Lung (tissue), 11 donors: ENCODE measurements at regions not wholly inside any gene's neighbourhood (a gene's known extent, or its start where the extent isn't known, plus 50 kb on each side); places are given as distances from the start of the nearest gene placed in this dataset.

Experiments
- ATAC-seq: fragments of 200-7000 bp; cut with Tn5 transposase; one replicate; pipeline ENCODE4 v1.9.1; 2020; ENCODE audit warnings: moderate number of reproducible peaks; ENCODE audit not compliant: insufficient read depth, low FRiP score
- DNase-seq, 3 donors: peaks; one replicate each; pipeline ENCODE4 v3.0.0-alpha.2; 2013 to 2017
- H3K27ac ChIP-seq, 2 donors: one replicate each; pipeline ENCODE4 v1.5.1; 2013; ENCODE audit warnings: mild to moderate bottlenecking in 2 of 2, moderate library complexity in 2 of 2, control low read depth in 1 of 2, inconsistent platforms in 1 of 2, low read depth in 1 of 2, low read length in 1 of 2
- H3K27me3 ChIP-seq, 3 donors: one replicate each; pipeline ENCODE4 v1.5.1; 2013; ENCODE audit warnings: low read length in 2 of 3; ENCODE audit not compliant: control insufficient read depth in 3 of 3, insufficient read depth in 3 of 3
- H3K36me3 ChIP-seq, 4 donors: one replicate each; pipeline ENCODE4 v1.5.1; 2013; ENCODE audit warnings: low read length in 4 of 4, mild to moderate bottlenecking in 1 of 4, moderate library complexity in 1 of 4; ENCODE audit not compliant: control insufficient read depth in 4 of 4, insufficient read depth in 4 of 4
- H3K4me1 ChIP-seq, 5 donors: one replicate each; pipeline ENCODE4 v1.5.1; 2013; ENCODE audit warnings: low read length in 5 of 5, mild to moderate bottlenecking in 2 of 5, moderate library complexity in 1 of 5; ENCODE audit not compliant: control insufficient read depth in 5 of 5, insufficient read depth in 5 of 5
- H3K4me3 ChIP-seq: one replicate; pipeline ENCODE4 v1.5.1; 2013; ENCODE audit warnings: mild to moderate bottlenecking, control low read depth, moderate library complexity
- H3K9ac ChIP-seq, 2 donors: one replicate each; pipeline ENCODE4 v1.5.1; 2013; ENCODE audit warnings: low read length in 2 of 2, control low read depth in 1 of 2; ENCODE audit not compliant: insufficient read depth in 1 of 2
- H3K9me3 ChIP-seq, 4 donors: one replicate each; pipeline ENCODE4 v1.5.1; 2013; ENCODE audit warnings: low read length in 3 of 4, mild to moderate bottlenecking in 1 of 4, moderate library complexity in 1 of 4; ENCODE audit not compliant: control insufficient read depth in 4 of 4, insufficient read depth in 3 of 4
- CTCF ChIP-seq: IDR thresholded peaks from 2 replicates; pipeline ENCODE4 v1.5.1; 2012; ENCODE audit warnings: mild to moderate bottlenecking; ENCODE audit errors: control extremely low read depth, extremely low read depth
- whole genome bisulfite sequencing, 2 donors: extraction: QIAGEN DNeasy Blood & Tissue Kit; methylation state at CpG; one replicate each; pipeline ENCODE4 v1.1.7; 2013; 5-methylcytosine and 5-hydroxymethylcytosine counted together
- donor health status: control.
- donor health status: control.
- donor health status: Bipolar disorder and iron deficiency.
- donor health status: healthy.
- donor health status: DM: yes; HTN: yes; CAD: no.

GRCh38 chr12:75922944-75923642 is 108.5 kb downstream of the PHLDA1 start:
- ATAC-seq (no peak), DNase-seq (no peak)
- H3K27me3 ChIP-seq = no peaks in the 10 kb centered on the region
- peaks cover 0 to 2% (median 0%) of the 10 kb centered on the region in 4 donors for H3K36me3 ChIP-seq
- H3K27ac ChIP-seq = no peak overlapping the region
- no peak overlapping the region for H3K9ac ChIP-seq
- peaks cover 0 to 17% (median 2%) of the 10 kb centered on the region in 5 donors for H3K4me1 ChIP-seq
- H3K9me3 ChIP-seq = peaks cover 0 to 13% (median 9%) of the 10 kb centered on the region in 4 donors
- H3K4me3 ChIP-seq = no peak overlapping the region
- WGBS, 2 donors = 95% methylated on average over 3 of the region's 3 CpGs
- no peak for TF ChIP-seq CTCF

- Histone ChIP-seq H3K9ac (no peak overlapping the region), H3K9me3 (peaks cover 0 to 13% (median 9%) of the 10 kb centered on the region in 4 donors), H3K27me3 (no peaks in the 10 kb centered on the region), H3K27ac (no peak overlapping the region), H3K36me3 (peaks cover 0 to 2% (median 0%) of the 10 kb centered on the region in 4 donors), H3K4me3 (no peak overlapping the region), H3K4me1 (peaks cover 0 to 17% (median 2%) of the 10 kb centered on the region in 5 donors)
- 74 to 81% methylated on average over 9 of the region's 9 CpGs for WGBS, 2 donors
- TF ChIP-seq CTCF = no peak
- ATAC-seq (no peak), DNase-seq (peak; percentile 33 to 69 (median 64))
Observed at GRCh38 chr12:75921622-75922289, 109.8 kb downstream of the PHLDA1 start.

- Histone ChIP-seq H3K9me3 (peaks cover 0 to 1% (median 0%) of the 10 kb centered on the region in 4 donors), H3K9ac (no peak overlapping the region), H3K4me1 (peaks cover 0 to 17% (median 2%) of the 10 kb centered on the region in 5 donors), H3K4me3 (no peak overlapping the region), H3K36me3 (peaks cover 0 to 2% (median 0%) of the 10 kb centered on the region in 4 donors), H3K27ac (no peak overlapping the region), H3K27me3 (no peaks in the 10 kb centered on the region)
- ATAC-seq (no peak), DNase-seq (no peak)
- no peak for TF ChIP-seq CTCF
- WGBS, 2 donors = 87 to 90% methylated on average over 2 of the region's 2 CpGs
Observed at GRCh38 chr12:75917715-75918114, 113.9 kb downstream of the PHLDA1 start.
